Stimulated activated CD4-positive, alpha-beta T cell treated with anti-CD3 and anti-CD28 coated beads, TNF-alpha, amount 100 ng/mL, for 24 hours (primary cell): ENCODE measurements at regions not wholly inside any gene's neighbourhood (a gene's known extent, or its start where the extent isn't known, plus 50 kb on each side); places are given as distances from the start of the nearest gene placed in this dataset.
"Not testable (repeated sequence)": the region's sequence is repeated elsewhere in the genome, so short reads cannot be mapped to it uniquely, and the experiment has no call there.

Experiments used
- DNase-seq, 3 experiments: peaks; one replicate each; pipeline ENCODE4 v3.0.0-alpha.2; 2020; ENCODE audit warnings: low read depth in 3 of 3

GRCh38 chr4:154982187-154983047, 201.3 kb downstream of the RBM46 start:
- DNase-seq, result peak in 2 of 3 experiments; percentile 1 to 24

GRCh38 chr4:154983714-154984113, 202.6 kb downstream of the RBM46 start:
- DNase-seq, result no peak

- no peak for DNase-seq
Observed at GRCh38 chr4:154984148-154984547, 203.1 kb downstream of the RBM46 start.

GRCh38 chr4:154984616-154985015, 203.5 kb downstream of the RBM46 start:
- DNase-seq, result no peak

GRCh38 chr4:154985673-154986072, 204.6 kb downstream of the RBM46 start:
- DNase-seq, result no peak

GRCh38 chr4:154988511-154988910, 207.4 kb downstream of the RBM46 start:
- DNase-seq, result no peak

- DNase-seq, result no peak
Observed at GRCh38 chr4:154989511-154989910, 208.4 kb downstream of the RBM46 start.

GRCh38 chr4:154997866-154998265, 210.6 kb upstream of the NPY2R start:
- not testable (repeated sequence) for DNase-seq

- no peak for DNase-seq
Observed at GRCh38 chr4:154998284-154998683, 210.2 kb upstream of the NPY2R start.

- DNase-seq, result no peak
Observed at GRCh38 chr4:154998773-154999172, 209.7 kb upstream of the NPY2R start.

- no peak for DNase-seq
Observed at GRCh38 chr4:154999950-155000578, 208.4 kb upstream of the NPY2R start.

- no peak for DNase-seq
Observed at GRCh38 chr4:155001251-155001650, 207.2 kb upstream of the NPY2R start.

GRCh38 chr4:155005395-155006090, 202.9 kb upstream of the NPY2R start:
- no peak for DNase-seq

GRCh38 chr4:155007660-155008176, 200.7 kb upstream of the NPY2R start:
- no peak for DNase-seq

GRCh38 chr4:155008389-155008788, 200.0 kb upstream of the NPY2R start:
- no peak for DNase-seq

- no peak for DNase-seq
Observed at GRCh38 chr4:155009288-155009687, 199.1 kb upstream of the NPY2R start.

- no peak for DNase-seq
Observed at GRCh38 chr4:155010376-155010775, 198.1 kb upstream of the NPY2R start.

- DNase-seq, result no peak
Observed at GRCh38 chr4:155011163-155011780, 197.2 kb upstream of the NPY2R start.

GRCh38 chr4:155012469-155012868, 196.0 kb upstream of the NPY2R start:
- no peak for DNase-seq

- no peak for DNase-seq
Observed at GRCh38 chr4:155017426-155017825, 191.0 kb upstream of the NPY2R start.

- peak in 1 of 3 experiments; percentile 16 for DNase-seq
Observed at GRCh38 chr4:155025762-155026457, 182.5 kb upstream of the NPY2R start.
